GM12872 (cell line): ENCODE measurements at regions not wholly inside any gene's neighbourhood (a gene's known extent, or its start where the extent isn't known, plus 50 kb on each side); places are given as distances from the start of the nearest gene placed in this dataset.

Source experiments
- CTCF ChIP-seq: IDR thresholded peaks from 3 replicates; pipeline ENCODE4 v1.5.1; 2011; ENCODE audit warnings: low read depth, mild to moderate bottlenecking, low read length, moderate library complexity; ENCODE audit not compliant: insufficient read depth

- TF ChIP-seq CTCF = no peak
Observed at GRCh38 chr4:161133586-161134276, 1030.1 kb downstream of the FSTL5 start.

GRCh38 chr4:161132715-161133425 is 1030.9 kb downstream of the FSTL5 start:
- no peak for TF ChIP-seq CTCF

- no peak for TF ChIP-seq CTCF
Observed at GRCh38 chr4:161121451-161121850, 1042.3 kb downstream of the FSTL5 start.

GRCh38 chr4:161101881-161102280 is 1061.9 kb downstream of the FSTL5 start:
- TF ChIP-seq CTCF = no peak

GRCh38 chr4:161097821-161098220 is 1066.0 kb downstream of the FSTL5 start:
- no peak for TF ChIP-seq CTCF

GRCh38 chr4:161061046-161061445 is 1102.8 kb downstream of the FSTL5 start:
- TF ChIP-seq CTCF = no peak
